Stimulated activated CD4-positive, alpha-beta T cell treated with anti-CD3 and anti-CD28 coated beads, Interleukin-1b, Interleukin-23, amount 100 ng/mL, for 24 hours (primary cell): ENCODE measurements at regions not wholly inside any gene's neighbourhood (a gene's known extent, or its start where the extent isn't known, plus 50 kb on each side); places are given as distances from the start of the nearest gene placed in this dataset.
"Not testable (repeated sequence)": the region's sequence is repeated elsewhere in the genome, so short reads cannot be mapped to it uniquely, and the experiment has no call there.

Experiments used
- DNase-seq, 4 experiments: peaks; one replicate each; pipeline ENCODE4 v3.0.0-alpha.2; 2020; ENCODE audit warnings: low read depth in 4 of 4, low spot score in 1 of 4

GRCh38 chr4:60589425-60589824 is 610.7 kb upstream of the ADGRL3 start:
- DNase-seq: no peak

- DNase-seq: no peak
Observed at GRCh38 chr4:60590116-60590515, 610.0 kb upstream of the ADGRL3 start.

GRCh38 chr4:60605646-60606354 is 594.3 kb upstream of the ADGRL3 start:
- DNase-seq: no peak

GRCh38 chr4:60611762-60612496 is 588.2 kb upstream of the ADGRL3 start:
- no peak for DNase-seq

- DNase-seq: no peak
Observed at GRCh38 chr4:60617731-60618130, 582.4 kb upstream of the ADGRL3 start.

- DNase-seq: no peak
Observed at GRCh38 chr4:60619531-60620305, 580.4 kb upstream of the ADGRL3 start.

GRCh38 chr4:60637976-60638375 is 562.1 kb upstream of the ADGRL3 start:
- DNase-seq: no peak

- DNase-seq: no peak
Observed at GRCh38 chr4:60648774-60649173, 551.4 kb upstream of the ADGRL3 start.

GRCh38 chr4:60652933-60653332 is 547.2 kb upstream of the ADGRL3 start:
- no peak for DNase-seq

- DNase-seq: no peak
Observed at GRCh38 chr4:60655356-60655755, 544.8 kb upstream of the ADGRL3 start.

- no peak for DNase-seq
Observed at GRCh38 chr4:60656171-60656570, 544.0 kb upstream of the ADGRL3 start.

- no peak for DNase-seq
Observed at GRCh38 chr4:60657041-60657440, 543.1 kb upstream of the ADGRL3 start.

GRCh38 chr4:60657807-60658206 is 542.3 kb upstream of the ADGRL3 start:
- no peak for DNase-seq

- DNase-seq: no peak
Observed at GRCh38 chr4:60663769-60664168, 536.4 kb upstream of the ADGRL3 start.

GRCh38 chr4:60682901-60683300 is 517.2 kb upstream of the ADGRL3 start:
- DNase-seq: no peak

GRCh38 chr4:60683357-60683756 is 516.8 kb upstream of the ADGRL3 start:
- DNase-seq: no peak

GRCh38 chr4:60683973-60684372 is 516.2 kb upstream of the ADGRL3 start:
- DNase-seq: no peak

- DNase-seq: not testable (repeated sequence)
Observed at GRCh38 chr4:60696062-60696461, 504.1 kb upstream of the ADGRL3 start.

- DNase-seq: no peak
Observed at GRCh38 chr4:60709061-60709460, 491.1 kb upstream of the ADGRL3 start.

GRCh38 chr4:60718874-60719273 is 481.3 kb upstream of the ADGRL3 start:
- no peak for DNase-seq

GRCh38 chr4:60721685-60722084 is 478.4 kb upstream of the ADGRL3 start:
- no peak for DNase-seq

- DNase-seq: no peak
Observed at GRCh38 chr4:60723796-60724195, 476.3 kb upstream of the ADGRL3 start.
